Epidermal melanocyte (primary cell): ENCODE measurements at regions not wholly inside any gene's neighbourhood (a gene's known extent, or its start where the extent isn't known, plus 50 kb on each side); places are given as distances from the start of the nearest gene placed in this dataset.
"Not testable (repeated sequence)": the region's sequence is repeated elsewhere in the genome, so short reads cannot be mapped to it uniquely, and the experiment has no call there.

Source experiments
- DNase-seq: peaks from one replicate; pipeline ENCODE4 v3.0.0; 2011; ENCODE audit warnings: low spot score; ENCODE audit not compliant: insufficient read length

DNA sequence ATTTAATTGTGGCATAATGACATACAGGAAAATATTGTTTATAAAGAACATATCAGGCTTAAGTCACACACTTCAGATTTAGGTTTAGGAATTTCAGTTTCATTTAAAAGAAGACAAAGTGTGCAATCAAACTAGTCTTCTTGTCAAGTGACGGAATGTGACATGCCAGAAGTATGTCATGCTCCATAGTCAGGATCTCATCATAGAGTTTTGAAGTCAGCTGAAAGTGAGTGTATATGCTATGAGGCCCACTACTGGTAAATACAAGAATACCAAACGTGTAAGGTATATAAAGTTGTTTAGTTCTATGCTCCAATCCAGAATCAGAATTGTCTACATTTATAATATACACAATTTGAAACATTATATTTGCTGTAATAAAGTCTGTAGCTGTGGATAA, 988.4 kb downstream of the TBL1XR1 start:
- no peak for DNase-seq

DNA sequence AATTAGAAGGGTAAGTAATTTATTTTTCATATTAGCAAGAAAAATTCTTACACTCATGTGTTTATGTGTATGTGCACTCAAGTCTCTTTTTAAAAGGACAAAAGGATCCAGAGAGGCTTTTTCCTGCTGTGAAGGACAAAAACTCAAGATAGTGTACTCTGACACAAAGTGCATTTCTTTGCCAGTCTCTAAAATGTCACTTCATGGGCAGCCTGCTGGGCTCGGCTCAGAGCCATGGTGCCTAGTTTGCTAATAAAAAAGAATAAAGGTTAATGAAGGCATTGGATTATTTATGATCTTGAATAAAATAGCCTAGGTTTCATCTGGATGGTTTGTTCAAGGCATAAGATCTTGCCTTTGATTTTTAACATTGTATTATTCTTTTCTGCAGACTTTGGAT, 989.0 kb downstream of the TBL1XR1 start:
- no peak for DNase-seq

DNA sequence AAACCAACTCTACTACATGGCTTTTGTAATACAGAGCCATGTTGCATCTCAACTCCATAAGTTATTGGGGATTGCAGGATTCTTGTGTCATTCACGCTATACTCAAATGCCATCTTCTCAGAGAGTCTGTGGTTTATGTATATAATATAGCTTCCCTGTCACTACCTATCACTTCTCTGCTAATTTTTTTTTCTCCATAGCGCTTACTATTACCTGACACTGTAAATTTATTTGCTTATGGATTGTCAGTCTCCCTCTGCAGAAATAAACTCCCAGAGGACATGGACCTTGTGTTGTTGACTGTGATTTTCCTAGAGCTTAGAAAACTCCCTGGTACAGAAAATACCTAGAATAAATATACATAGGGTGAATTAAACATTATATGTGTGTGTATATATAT, 990.5 kb downstream of the TBL1XR1 start:
- DNase-seq = no peak

DNA sequence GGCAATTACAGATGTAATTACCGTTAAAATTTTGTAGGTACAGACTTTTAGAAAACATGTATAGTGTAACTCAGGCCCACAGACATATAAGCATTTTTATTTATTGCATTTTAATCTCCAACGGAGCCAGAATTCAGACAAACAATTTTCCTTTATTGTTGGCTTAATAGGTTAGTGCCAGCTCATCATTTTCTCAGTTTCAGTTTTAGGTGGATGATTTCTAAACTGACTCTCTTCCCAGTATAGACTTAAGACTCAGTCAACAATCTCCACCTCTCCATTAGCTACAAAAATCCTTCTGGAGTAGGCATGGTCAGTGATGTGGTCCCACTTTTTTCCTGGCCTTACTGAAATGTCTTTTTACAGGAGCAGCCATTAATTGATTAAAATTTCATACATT, 994.6 kb downstream of the TBL1XR1 start:
- DNase-seq = no peak

DNA sequence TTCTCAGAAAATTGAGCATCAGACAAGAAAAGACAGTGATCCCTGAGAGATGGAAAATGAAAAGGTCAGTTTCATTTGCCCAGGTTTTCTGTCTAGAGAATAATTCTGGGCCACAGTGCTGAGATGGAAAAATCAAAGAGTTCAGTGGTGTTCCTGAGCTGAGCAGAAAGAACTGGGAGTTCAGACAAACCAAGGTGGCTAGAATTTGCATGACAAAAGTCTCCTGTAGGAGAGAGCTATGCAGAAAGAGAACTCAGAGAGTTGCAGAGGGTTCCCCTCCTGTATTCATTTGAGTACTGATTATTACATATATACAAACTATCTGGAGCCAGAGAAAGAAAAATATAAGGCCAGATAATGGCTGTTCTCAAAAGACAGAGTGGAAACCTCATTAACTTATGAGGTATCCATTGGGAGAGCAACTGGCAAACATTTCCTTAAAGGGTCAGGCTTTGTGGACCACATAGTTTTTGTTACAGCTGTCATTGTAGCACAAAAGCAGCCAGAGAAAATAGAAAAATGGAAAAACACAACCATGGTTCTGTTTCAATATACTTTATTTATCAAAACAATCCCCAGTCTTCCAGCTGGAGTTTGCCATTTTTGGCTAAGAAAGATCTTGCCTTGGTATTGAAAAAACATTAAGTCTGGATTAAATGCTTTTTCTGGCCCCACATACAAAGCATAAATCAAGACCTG, 1004.1 kb downstream of the TBL1XR1 start:
- DNase-seq = no peak

DNA sequence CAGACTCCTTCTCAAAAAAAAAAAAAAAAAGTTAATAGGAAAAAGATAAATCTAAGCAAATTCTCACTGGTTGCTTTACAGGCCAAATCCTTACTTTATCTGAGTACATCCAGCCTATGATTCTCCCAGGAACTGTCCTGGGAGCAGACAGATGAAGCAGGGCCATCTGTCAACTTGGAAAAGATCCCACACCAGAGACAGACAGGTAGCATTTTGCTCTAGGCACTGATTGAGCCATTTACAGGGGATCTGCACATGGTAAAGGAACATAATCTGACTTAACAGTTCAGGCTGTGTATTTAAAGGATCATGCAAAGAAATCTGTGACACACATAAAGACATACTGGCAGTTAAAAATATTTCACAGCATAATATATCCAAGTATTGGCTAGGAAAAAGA, 1006.5 kb downstream of the TBL1XR1 start:
- no peak for DNase-seq

DNA sequence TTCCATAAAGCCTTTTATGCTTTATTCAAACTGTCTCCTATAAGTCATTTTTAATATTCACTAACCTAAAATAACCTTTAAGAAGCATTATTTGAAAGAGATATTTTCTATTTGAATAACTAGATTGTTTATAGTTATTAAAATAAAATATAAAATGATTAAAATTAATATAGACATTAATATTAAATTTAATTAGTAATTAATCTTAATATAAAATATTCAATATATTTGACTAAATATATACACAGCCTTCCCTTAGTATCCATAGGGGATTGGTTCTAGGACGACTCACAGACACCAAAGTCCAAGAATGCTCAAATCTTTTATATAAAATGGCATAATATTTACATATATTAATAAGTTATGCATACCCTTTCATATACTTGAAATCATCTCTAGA, 1014.1 kb downstream of the TBL1XR1 start:
- no peak for DNase-seq

DNA sequence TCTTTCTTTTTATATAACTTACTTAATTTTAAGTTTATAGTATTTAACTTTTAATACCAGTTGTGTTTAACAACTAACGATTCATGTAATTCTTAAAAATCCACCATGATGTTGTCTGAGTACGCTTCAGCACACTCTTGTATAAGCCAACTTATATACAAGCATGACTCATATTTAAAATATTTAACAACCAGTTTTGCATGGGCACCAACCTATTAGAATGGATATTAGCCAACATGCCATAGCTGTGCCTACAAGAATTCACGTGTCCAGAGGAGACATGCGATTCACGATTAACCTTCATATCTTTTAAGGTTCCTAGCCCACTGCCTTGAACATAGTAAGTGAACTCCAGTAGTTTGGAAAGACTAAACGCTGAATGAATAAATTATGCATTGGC, 1023.2 kb downstream of the TBL1XR1 start:
- no peak for DNase-seq

DNA sequence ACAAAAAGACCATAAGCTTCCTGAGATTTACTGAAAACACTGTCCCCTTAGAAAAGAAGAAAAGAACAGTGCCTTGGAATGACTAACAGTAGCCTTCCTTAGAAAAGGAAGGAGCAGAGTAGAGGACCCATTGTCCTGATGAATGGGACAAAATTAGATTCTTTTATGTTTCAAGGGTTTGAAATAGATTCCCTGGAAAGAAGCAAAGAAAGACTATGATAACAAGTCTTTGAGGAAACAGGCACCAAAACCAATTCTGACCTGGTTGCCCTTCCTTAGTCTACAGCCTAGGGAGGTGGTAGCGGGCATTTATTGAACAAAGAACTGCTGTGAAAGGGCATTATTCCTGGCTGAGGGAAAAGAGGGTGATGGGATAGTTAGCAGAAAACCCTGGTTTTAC, 1024.8 kb downstream of the TBL1XR1 start:
- DNase-seq = no peak

DNA sequence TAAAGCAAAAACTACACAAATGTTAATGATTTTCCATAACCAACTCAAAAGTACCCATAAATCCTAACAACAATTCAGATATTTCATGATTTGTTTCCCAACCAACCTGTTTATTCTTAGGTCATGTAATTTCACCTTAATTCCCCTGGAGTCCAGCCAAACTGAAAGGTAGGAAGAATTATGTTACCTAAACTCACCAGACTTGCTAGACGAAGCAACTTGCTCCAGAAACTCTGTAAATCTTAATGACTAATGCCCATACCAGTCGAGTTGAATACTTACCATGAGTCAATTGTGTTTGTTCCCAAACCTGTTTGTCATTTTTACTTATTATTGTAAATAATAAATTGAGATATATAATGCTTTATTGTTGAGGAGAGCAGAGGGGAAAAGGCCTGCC, 1030.0 kb downstream of the TBL1XR1 start:
- no peak for DNase-seq

DNA sequence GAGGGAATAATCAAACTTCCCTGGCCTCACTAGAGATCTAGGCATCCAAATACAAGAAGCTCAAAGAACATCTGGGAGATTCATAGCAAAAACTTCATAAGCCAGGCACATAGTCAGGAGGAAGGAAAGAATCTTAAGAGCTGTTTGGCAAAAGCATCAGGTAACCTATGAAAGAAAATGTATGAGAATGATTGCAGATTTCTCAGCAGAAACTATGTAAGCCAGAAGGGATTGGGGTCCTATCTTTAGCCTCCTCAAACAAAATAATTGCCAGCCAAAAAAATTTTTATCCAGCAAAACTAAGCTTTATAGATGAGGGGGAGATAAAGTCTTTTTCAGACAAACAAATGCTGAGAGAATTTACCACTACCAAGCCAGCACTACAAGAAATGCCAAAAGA, 1036.3 kb downstream of the TBL1XR1 start:
- DNase-seq = no peak

DNA sequence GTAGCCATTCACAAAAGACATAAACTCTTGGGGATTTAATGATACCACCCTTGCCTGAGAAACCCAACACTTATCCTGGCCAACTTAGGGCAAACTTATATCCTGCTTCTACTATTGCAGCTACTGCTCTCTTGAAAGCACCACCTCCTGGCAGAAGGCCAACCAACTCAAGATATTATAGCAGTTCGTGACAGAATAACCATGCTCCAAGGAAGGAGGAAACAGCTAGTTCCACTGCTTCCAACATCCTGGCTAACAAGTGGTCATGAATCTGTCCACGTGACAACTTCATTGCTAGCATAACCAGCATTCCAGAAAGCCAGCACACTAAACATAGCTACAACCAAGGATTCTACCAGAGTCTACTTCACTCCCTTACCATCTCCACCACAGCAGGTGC, 1037.5 kb downstream of the TBL1XR1 start:
- DNase-seq = no peak

DNA sequence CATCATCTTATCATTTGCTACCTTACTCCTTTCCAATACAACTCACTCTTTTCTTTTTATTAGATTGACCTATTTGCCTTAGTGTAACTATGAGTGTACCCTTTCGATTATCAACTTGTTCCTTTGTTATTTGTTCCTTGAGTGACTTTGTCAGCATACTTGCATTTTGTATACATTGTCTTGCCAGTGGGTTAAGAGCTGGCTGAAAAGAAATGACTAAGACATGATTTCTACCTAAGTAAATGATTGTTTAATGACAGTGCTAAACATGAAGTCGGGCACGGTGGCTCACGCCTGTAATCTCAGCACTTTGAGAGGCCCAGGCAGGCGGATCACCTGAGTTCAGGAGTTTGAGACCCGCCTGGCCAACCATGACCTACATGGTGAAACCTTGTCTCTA, 1042.3 kb downstream of the TBL1XR1 start:
- DNase-seq = no peak

DNA sequence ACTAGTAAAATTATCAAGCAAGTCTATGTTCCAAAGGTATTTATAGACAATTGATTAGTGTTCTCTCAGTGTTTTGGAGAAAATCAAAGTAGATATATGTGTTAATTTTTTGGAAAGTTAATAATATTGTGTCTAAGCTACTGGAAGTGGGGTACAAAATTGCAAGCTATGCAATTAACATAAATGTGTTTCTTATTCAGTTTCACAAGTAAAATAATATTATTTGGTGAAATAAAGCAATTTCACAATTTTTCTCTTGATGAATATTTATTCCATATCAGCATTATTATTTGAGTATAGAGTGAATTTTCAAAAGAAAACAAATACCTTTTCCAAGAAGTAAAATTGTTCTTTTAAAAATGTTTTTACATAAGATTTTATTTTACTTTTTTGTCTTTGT, 1047.7 kb downstream of the TBL1XR1 start:
- DNase-seq = no peak

DNA sequence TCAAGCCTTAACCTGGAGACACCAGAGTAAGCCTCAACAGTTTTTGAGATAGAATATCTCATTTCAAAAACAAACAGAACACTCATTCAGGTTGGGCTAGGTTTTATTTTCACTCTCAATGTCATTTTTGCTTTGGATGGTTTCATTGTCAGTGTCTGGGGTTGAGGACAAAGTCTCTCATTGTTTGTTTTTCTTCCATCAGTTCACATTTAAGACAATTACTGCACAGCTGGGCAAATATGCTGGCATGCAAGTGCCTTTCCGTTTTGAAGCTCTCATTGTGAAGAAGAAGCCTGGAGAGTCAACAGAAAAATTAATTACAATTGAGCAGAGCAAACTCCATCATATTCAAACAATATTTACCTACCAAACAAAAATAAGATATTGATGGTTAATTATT, 1050.0 kb downstream of the TBL1XR1 start:
- DNase-seq = no peak

DNA sequence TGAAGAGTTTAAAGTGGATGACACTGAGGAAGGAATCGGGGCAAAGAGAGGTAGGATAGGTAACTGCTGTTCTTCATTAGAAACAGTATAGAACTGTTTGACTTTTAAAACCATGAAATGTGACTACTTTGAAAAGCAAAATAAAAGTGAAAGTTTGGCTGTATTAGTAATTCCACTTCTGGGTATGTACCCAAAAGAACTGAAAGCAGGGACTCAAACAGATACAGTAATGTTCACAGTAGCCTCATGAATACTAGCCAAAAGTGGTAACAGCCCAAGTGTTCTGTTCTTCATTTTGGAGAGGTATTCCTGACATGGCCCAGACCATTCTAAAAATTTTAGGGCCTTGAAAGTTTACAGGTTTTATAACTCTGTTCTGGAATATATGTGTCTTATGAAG, 1055.4 kb downstream of the TBL1XR1 start:
- DNase-seq = no peak

DNA sequence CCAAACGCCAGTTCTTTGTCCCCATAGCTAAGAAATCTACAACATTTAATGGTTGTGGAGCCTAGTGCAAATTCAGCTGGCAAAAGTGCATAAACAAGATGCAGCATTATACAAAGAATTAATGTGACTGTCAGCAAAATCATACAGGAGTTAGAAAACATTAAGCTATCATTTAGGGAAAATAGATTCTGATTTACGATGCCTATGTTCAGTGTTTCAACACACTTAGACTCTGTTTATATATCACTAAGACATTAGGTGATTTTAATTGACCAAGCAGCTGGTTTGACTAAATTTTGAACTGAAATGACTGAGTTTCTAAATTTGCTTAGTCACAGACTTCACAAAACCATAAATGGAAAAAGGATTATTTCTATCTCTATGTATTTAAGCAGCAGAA, 1076.8 kb downstream of the TBL1XR1 start:
- DNase-seq = no peak

DNA sequence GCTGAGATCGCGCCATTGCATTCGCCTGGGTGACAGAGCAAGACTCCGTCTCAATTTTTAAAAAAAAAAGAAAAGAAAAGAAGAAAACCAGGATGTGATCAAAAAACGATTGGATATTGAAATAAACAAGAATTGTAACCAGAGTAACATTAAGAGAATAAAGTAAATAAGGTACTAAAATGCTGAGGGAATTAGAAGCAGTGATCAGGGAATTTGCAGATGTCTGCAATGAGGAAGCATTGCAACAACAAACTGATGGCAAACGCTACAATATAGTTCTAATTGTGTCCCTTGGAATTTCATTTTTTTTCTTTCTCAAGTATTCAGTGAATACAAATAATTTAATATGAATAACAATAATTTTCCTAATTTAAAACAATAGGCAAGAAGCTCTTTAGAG, 1077.5 kb downstream of the TBL1XR1 start:
- no peak for DNase-seq

DNA sequence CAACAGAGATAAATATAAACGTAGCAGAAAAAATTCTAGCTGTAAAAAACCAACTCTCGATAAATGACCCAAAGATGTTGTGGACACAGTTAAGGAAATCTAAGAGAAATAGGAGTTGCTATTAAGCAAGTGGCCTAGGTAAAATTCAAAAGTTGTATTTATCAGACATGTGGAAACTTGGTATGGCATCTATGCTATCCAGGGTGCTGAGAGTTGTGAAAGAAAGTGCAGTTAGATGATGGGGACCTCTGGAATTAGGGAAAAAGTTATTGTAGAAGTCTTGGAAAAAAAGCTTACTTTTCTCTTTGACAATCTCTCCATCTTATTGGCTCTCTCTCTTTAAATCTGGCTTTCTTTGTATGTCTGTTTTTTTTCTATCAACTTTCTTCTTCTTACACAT, 1090.9 kb downstream of the TBL1XR1 start:
- no peak for DNase-seq

DNA sequence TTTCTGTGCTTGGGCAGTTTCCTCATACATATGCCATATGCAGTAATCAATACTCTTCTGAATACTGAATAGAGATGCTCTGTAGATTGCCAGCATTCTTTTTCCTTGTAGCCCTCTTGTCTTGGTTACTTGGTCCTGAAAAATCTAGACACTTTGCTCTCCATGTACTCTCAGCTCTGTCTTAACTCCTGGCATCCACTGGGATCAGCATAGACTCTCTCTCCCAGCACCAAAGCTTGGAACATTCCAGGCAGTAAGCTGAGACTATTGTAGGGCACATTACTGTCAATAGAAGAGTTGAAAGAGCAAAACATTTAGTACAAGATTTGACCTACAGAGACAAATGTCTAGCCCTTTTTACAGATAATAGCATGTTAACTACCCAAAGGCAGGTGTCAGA, 1100.3 kb downstream of the TBL1XR1 start:
- no peak for DNase-seq

DNA sequence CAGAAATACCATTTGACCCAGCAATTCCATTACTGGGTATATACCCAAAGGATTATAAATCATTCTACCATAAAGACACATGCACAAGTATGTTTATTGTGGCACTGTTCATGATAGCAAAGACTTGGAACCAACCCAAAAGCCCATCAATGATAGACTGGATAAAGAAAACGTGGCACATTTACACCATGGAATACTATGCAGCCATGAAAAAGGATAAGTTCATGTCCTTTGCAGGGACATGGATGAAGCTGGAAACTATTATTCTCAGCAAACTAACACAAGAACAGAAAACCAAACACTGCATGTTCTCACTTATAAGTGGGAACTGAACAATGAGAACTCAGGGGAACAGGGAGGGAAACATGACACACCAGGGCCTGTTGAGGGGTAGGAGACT, 1103.4 kb downstream of the TBL1XR1 start:
- not testable (repeated sequence) for DNase-seq

DNA sequence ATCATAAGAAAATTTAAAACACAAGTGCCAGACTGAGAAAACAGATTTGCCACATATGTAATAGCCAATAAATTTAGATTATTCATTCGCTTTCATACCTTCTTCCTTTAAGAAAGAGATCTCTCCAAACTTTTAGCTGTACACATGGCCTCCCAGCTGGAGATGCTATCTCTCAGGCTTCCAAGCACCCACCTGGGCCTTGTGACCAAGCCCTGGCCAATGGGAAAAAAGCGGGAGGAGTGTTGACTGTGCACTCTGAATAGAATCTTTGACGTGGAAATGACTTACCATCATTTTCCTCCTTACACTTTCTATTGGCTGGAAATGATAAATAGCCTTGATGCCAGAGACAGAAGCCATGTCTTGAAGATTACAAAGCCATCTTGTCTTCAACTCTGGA, 1106.6 kb downstream of the TBL1XR1 start:
- DNase-seq = no peak

DNA sequence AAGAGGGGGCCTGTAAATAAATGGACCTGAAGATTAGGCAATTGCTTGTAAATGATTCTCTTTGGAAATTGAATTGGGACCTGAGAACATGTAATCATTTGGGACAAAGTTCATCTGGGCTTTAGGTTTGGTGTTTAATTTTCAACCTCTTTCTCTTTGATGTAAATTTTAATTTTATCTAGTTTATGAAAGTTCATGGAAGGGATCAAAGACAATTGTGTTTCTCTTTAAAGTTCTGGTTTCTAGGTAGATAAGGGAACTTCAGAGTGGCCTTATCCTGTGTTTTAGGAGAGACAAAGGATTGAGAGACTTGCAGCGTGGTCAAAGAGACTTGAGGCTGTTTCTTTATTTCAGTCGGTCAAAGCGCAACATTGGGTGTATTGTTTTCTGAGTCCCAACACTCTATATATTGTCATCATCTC, 1108.3 kb downstream of the TBL1XR1 start:
- DNase-seq = no peak
